OCI-LY7 (cell line): ENCODE measurements at regions not wholly inside any gene's neighbourhood (a gene's known extent, or its start where the extent isn't known, plus 50 kb on each side); places are given as distances from the start of the nearest gene placed in this dataset.
"Not testable (repeated sequence)": the region's sequence is repeated elsewhere in the genome, so short reads cannot be mapped to it uniquely, and the experiment has no call there.

Source experiments
- EZH2phosphoT487 ChIP-seq: fragments of 200-600 bp; sonication (generic); IDR thresholded peaks from 2 replicates; pipeline ENCODE4 v1.6.1; 2018; ENCODE audit warnings: low read depth, borderline replicate concordance, mild to moderate bottlenecking, mixed run types, antibody characterized with exemption, low read length, moderate library complexity, mixed read lengths
- TF ChIP-seq, protein P1 (sequence below): fragments of 200-600 bp; sonication (generic); conservative IDR thresholded peaks from 2 replicates; pipeline ENCODE4 v1.5.1; 2014; ENCODE audit warnings: mild to moderate bottlenecking, antibody characterized with exemption, low read length, moderate library complexity, mixed read lengths

DNA sequence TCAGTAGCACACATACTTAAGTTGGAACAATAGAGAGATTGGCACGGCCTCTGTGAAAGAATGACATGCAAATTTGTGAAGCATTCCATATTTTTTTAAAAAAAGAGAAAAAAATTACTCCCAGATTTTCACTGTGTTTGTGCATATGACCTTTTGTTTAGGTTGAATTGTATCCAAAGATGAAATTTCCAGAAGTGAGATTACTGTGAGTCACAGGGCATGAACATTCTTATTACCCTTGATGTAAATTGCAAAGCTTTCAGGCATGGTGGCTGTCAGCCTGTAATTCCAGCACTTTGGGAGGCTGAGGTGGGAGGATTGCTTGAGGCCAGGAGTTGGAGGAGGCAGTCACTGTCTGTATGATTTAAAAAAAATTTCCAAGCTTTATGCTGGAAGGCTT, 329.5 kb downstream of the ZNF37A start:
- TF ChIP-seq, protein P1, sequence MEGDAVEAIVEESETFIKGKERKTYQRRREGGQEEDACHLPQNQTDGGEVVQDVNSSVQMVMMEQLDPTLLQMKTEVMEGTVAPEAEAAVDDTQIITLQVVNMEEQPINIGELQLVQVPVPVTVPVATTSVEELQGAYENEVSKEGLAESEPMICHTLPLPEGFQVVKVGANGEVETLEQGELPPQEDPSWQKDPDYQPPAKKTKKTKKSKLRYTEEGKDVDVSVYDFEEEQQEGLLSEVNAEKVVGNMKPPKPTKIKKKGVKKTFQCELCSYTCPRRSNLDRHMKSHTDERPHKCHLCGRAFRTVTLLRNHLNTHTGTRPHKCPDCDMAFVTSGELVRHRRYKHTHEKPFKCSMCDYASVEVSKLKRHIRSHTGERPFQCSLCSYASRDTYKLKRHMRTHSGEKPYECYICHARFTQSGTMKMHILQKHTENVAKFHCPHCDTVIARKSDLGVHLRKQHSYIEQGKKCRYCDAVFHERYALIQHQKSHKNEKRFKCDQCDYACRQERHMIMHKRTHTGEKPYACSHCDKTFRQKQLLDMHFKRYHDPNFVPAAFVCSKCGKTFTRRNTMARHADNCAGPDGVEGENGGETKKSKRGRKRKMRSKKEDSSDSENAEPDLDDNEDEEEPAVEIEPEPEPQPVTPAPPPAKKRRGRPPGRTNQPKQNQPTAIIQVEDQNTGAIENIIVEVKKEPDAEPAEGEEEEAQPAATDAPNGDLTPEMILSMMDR, result not testable (repeated sequence)
- not testable (repeated sequence) for TF ChIP-seq EZH2phosphoT487
